ENCODE measurements at regions not wholly inside any gene's neighbourhood (a gene's known extent, or its start where the extent isn't known, plus 50 kb on each side); places are given as distances from the start of the nearest gene placed in this dataset.

DNA sequence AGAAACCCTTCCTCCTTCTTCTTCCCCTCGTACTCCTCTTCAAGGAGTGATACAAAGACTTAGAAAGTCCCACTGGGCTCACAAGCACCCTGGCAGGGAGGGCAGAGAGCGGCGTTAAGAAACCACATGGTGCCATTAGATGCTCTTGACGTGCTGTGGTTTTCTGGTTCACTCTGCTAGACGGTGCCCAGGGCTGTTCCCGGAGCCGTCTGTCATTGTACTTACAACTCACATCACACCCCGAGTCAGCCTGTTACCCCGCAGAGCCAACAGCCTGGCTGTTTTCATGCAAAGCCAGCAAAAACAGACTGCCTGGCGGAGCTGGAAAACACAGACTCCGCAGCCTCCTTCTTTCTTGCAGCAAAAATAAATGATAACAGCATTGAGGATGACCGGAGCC lies 232.6 kb upstream of the TBX3 start:
- no peak overlapping the region for H3K4me2 ChIP-seq

GRCh38 chr12:114916124-114916523 lies 232.1 kb upstream of the TBX3 start:
- Histone ChIP-seq H4K20me1 (ENCODE audit: low read depth) (no peaks in the 10 kb centered on the region), H3K36me3 (no peaks in the 10 kb centered on the region), H3K27ac (no peak overlapping the region), H3K4me3 (no peak overlapping the region), H3K27me3 (no peaks in the 10 kb centered on the region), H3K4me1 (peaks cover 12% of the 10 kb centered on the region), H3K9me3 (ENCODE audit: low read depth) (no peaks in the 10 kb centered on the region), H3F3A (ENCODE audit: low read depth) (peaks cover 9% of the 10 kb centered on the region), H2AFZ (replicated peaks) (no peak overlapping the region), H3K4me2 (no peak overlapping the region), H3K79me2 (ENCODE audit: low read depth) (no peaks in the 10 kb centered on the region), H3K9ac (no peak overlapping the region)
- TF ChIP-seq, protein P1, sequence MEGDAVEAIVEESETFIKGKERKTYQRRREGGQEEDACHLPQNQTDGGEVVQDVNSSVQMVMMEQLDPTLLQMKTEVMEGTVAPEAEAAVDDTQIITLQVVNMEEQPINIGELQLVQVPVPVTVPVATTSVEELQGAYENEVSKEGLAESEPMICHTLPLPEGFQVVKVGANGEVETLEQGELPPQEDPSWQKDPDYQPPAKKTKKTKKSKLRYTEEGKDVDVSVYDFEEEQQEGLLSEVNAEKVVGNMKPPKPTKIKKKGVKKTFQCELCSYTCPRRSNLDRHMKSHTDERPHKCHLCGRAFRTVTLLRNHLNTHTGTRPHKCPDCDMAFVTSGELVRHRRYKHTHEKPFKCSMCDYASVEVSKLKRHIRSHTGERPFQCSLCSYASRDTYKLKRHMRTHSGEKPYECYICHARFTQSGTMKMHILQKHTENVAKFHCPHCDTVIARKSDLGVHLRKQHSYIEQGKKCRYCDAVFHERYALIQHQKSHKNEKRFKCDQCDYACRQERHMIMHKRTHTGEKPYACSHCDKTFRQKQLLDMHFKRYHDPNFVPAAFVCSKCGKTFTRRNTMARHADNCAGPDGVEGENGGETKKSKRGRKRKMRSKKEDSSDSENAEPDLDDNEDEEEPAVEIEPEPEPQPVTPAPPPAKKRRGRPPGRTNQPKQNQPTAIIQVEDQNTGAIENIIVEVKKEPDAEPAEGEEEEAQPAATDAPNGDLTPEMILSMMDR (IDR thresholded peaks at IDR 0.05): no peak
- TF ChIP-seq EZH2 (IDR thresholded peaks at IDR 0.05) (no peak), EZH2phosphoT487 (IDR thresholded peaks at IDR 0.05) (no peak)
- Mint-ChIP-seq H3K27me3 (ENCODE audit: insufficient read depth, low read depth) (no peaks in the 10 kb centered on the region), H3K36me3 (no peaks in the 10 kb centered on the region), H3K4me3 (no peak overlapping the region), H3K27ac (no peak overlapping the region), H3K4me1 (peaks cover 5% of the 10 kb centered on the region), H3K9me3 (peaks cover 5% of the 10 kb centered on the region)
- no peak for DNase-seq (ENCODE audit: low spot score)

More for the DNA sequence above, 232.6 kb upstream of the TBX3 start:
- H3K27ac Mint-ChIP-seq: no peak overlapping the region
- Histone ChIP-seq H3F3A (ENCODE audit: low read depth) (peaks cover 9% of the 10 kb centered on the region), H4K20me1 (ENCODE audit: low read depth) (no peaks in the 10 kb centered on the region), H3K27ac (no peak overlapping the region), H3K9ac (no peak overlapping the region), H3K27me3 (no peaks in the 10 kb centered on the region), H3K36me3 (no peaks in the 10 kb centered on the region), H3K4me3 (no peak overlapping the region), H2AFZ (replicated peaks) (no peak overlapping the region), H3K9me3 (ENCODE audit: low read depth) (no peaks in the 10 kb centered on the region), H3K4me1 (peaks cover 12% of the 10 kb centered on the region), H3K79me2 (ENCODE audit: low read depth) (no peaks in the 10 kb centered on the region)
- peaks cover 5% of the 10 kb centered on the region for H3K9me3 Mint-ChIP-seq
- DNase-seq (ENCODE audit: low spot score): no peak
- no peaks in the 10 kb centered on the region for H3K36me3 Mint-ChIP-seq
- TF ChIP-seq EZH2 (IDR thresholded peaks at IDR 0.05): no peak
- TF ChIP-seq EZH2phosphoT487 (IDR thresholded peaks at IDR 0.05): no peak
- TF ChIP-seq, protein P1 (IDR thresholded peaks at IDR 0.05): no peak
- H3K4me1 Mint-ChIP-seq: peaks cover 5% of the 10 kb centered on the region
- H3K4me3 Mint-ChIP-seq: no peak overlapping the region
- no peaks in the 10 kb centered on the region for H3K27me3 Mint-ChIP-seq (ENCODE audit: insufficient read depth, low read depth)

GRCh38 chr12:114913871-114914801 lies 230.2 kb upstream of the TBX3 start:
- Histone ChIP-seq H3K4me3 (no peak overlapping the region), H3F3A (ENCODE audit: low read depth) (peaks cover 9% of the 10 kb centered on the region), H3K4me1 (peaks cover 12% of the 10 kb centered on the region), H3K4me2 (peak overlapping the region; percentile 57), H4K20me1 (ENCODE audit: low read depth) (no peaks in the 10 kb centered on the region), H3K9me3 (ENCODE audit: low read depth) (no peaks in the 10 kb centered on the region), H3K9ac (no peak overlapping the region), H2AFZ (replicated peaks) (peak overlapping the region; percentile 59), H3K27me3 (no peaks in the 10 kb centered on the region), H3K36me3 (no peaks in the 10 kb centered on the region), H3K27ac (no peak overlapping the region), H3K79me2 (ENCODE audit: low read depth) (no peaks in the 10 kb centered on the region)
- Mint-ChIP-seq H3K9me3 (peaks cover 5% of the 10 kb centered on the region), H3K27me3 (ENCODE audit: insufficient read depth, low read depth) (no peaks in the 10 kb centered on the region), H3K4me3 (no peak overlapping the region), H3K36me3 (no peaks in the 10 kb centered on the region), H3K4me1 (peaks cover 5% of the 10 kb centered on the region), H3K27ac (no peak overlapping the region)
- TF ChIP-seq EZH2 (IDR thresholded peaks at IDR 0.05) (no peak), EZH2phosphoT487 (IDR thresholded peaks at IDR 0.05) (no peak)
- TF ChIP-seq, protein P1 (IDR thresholded peaks at IDR 0.05): no peak
- peak; percentile 65 for DNase-seq (ENCODE audit: low spot score)
